ENCODE measurements at regions not wholly inside any gene's neighbourhood (a gene's known extent, or its start where the extent isn't known, plus 50 kb on each side); places are given as distances from the start of the nearest gene placed in this dataset.

GRCh38 chr2:78541451-78542267 lies 483.8 kb upstream of the REG3G start (continued):
- TF ChIP-seq HBP1 (CRISPR knock-in tag; IDR thresholded peaks at IDR 0.05; ENCODE audit: low read depth) (peak; percentile 83), HNRNPUL1 (IDR thresholded peaks at IDR 0.05; ENCODE audit: low read depth, low read length) (no peak), ZSCAN12 (CRISPR knock-in tag; IDR thresholded peaks at IDR 0.05) (no peak), GATAD2A (CRISPR knock-in tag; IDR thresholded peaks at IDR 0.05) (peak; percentile 80), THRA (CRISPR knock-in tag; IDR thresholded peaks at IDR 0.05; ENCODE audit: borderline replicate concordance) (0 out of 2 replicates have a peak, but pooled peaks have one; percentile 43), ZNF619 (CRISPR knock-in tag; IDR thresholded peaks at IDR 0.05) (no peak; the same call in 1 of the 2 replicates), PTBP1 (IDR thresholded peaks at IDR 0.05; ENCODE audit: low read depth, low read length, poor library complexity, severe bottlenecking) (no peak), SNAPC2 (CRISPR knock-in tag; IDR thresholded peaks at IDR 0.05) (0 out of 2 replicates have a peak, but pooled peaks have one; percentile 56), FOSL2 (CRISPR knock-in tag; IDR thresholded peaks at IDR 0.05) (peak; percentile 94), ZSCAN21 (CRISPR knock-in tag; IDR thresholded peaks at IDR 0.05; ENCODE audit: borderline replicate concordance) (peak; percentile 78; the same call in 1 of the 2 replicates), STAG1 (CRISPR knock-in tag; IDR thresholded peaks at IDR 0.05) (peak; percentile 50), ONECUT2 (CRISPR knock-in tag; IDR thresholded peaks at IDR 0.05) (no peak), MNT (IDR thresholded peaks at IDR 0.05) (no peak), KDM3A (CRISPR knock-in tag; IDR thresholded peaks at IDR 0.05; ENCODE audit: low read depth) (peak; percentile 79; the same call in 1 of the 2 replicates), ZNF891 (CRISPR knock-in tag; IDR thresholded peaks at IDR 0.05) (no peak), ZNF274 (CRISPR knock-in tag; IDR thresholded peaks at IDR 0.05) (peak; percentile 48; the same call in 1 of the 2 replicates), ZNF282 (IDR thresholded peaks at IDR 0.05; ENCODE audit: partially characterized antibody) (no peak), NFATC3 (CRISPR knock-in tag; IDR thresholded peaks at IDR 0.05) (no peak), AHR (CRISPR knock-in tag; IDR thresholded peaks at IDR 0.05) (no peak; the same call in 1 of the 2 replicates), ZNF816 (CRISPR knock-in tag; IDR thresholded peaks at IDR 0.05; ENCODE audit: borderline replicate concordance) (peak; percentile 83; the same call in 1 of the 2 replicates), THAP7 (CRISPR knock-in tag; IDR thresholded peaks at IDR 0.05) (no peak), GPN1 (CRISPR knock-in tag; IDR thresholded peaks at IDR 0.05; ENCODE audit: borderline replicate concordance) (no peak), PAWR (CRISPR knock-in tag; IDR thresholded peaks at IDR 0.05; ENCODE audit: borderline replicate concordance) (no peak), KLF12 (CRISPR knock-in tag; IDR thresholded peaks at IDR 0.05; ENCODE audit: borderline replicate concordance) (peak; percentile 76; the same call in 1 of the 2 replicates), ZIK1 (CRISPR knock-in tag; IDR thresholded peaks at IDR 0.05; ENCODE audit: borderline replicate concordance, low read depth) (0 out of 2 replicates have a peak, but pooled peaks have one; percentile 75), ZNF296 (CRISPR knock-in tag; conservative IDR thresholded peaks at IDR 0.05) (no peak), PITX1 (CRISPR knock-in tag; IDR thresholded peaks at IDR 0.05) (peak; percentile 95)

Data from HepG2 (cell line).